H9 (cell line): ENCODE measurements at regions not wholly inside any gene's neighbourhood (a gene's known extent, or its start where the extent isn't known, plus 50 kb on each side); places are given as distances from the start of the nearest gene placed in this dataset.

Source experiments
- DNase-seq: peaks from one replicate; pipeline ENCODE4 v3.0.0-alpha.2; 2017
- H2AFZ ChIP-seq: one replicate; pipeline ENCODE4 v1.6.1; 2013; ENCODE audit warnings: mild to moderate bottlenecking, low read length, control low read depth, moderate library complexity
- H2AK5ac ChIP-seq: 2 replicates; pipeline ENCODE4 v1.6.1; 2013; ENCODE audit warnings: low read length, control low read depth, mixed read lengths; ENCODE audit not compliant: insufficient read length
- H2BK120ac ChIP-seq: one replicate; pipeline ENCODE4 v1.6.1; 2013; ENCODE audit warnings: low read depth, mild to moderate bottlenecking, low read length, control low read depth, inconsistent platforms; ENCODE audit not compliant: poor library complexity, severe bottlenecking
- H2BK12ac ChIP-seq: 2 replicates; pipeline ENCODE4 v1.6.1; 2013; ENCODE audit warnings: low read length, control low read depth, mixed read lengths, low read depth; ENCODE audit not compliant: insufficient read length
- H2BK15ac ChIP-seq: 2 replicates; pipeline ENCODE4 v1.6.1; 2013; ENCODE audit warnings: low read depth, low read length, control low read depth
- H2BK20ac ChIP-seq: one replicate; pipeline ENCODE4 v1.6.1; 2013; ENCODE audit warnings: low read depth, mild to moderate bottlenecking, low read length, control low read depth, inconsistent platforms; ENCODE audit not compliant: poor library complexity, severe bottlenecking
- H2BK5ac ChIP-seq: 2 replicates; pipeline ENCODE4 v1.6.1; 2013; ENCODE audit warnings: low read length, control low read depth, mixed read lengths; ENCODE audit not compliant: insufficient read length
- H3K14ac ChIP-seq: 2 replicates; pipeline ENCODE4 v1.6.1; 2013; ENCODE audit warnings: low read length, control low read depth; ENCODE audit not compliant: insufficient read depth
- H3K18ac ChIP-seq: 2 replicates; pipeline ENCODE4 v1.6.1; 2013; ENCODE audit warnings: low read depth, mild to moderate bottlenecking, mixed read lengths, low read length, control low read depth; ENCODE audit not compliant: insufficient read length
- H3K23ac ChIP-seq: 2 replicates; pipeline ENCODE4 v1.6.1; 2013; ENCODE audit warnings: low read length, control low read depth, mixed read lengths, low read depth; ENCODE audit not compliant: insufficient read length
- H3K23me2 ChIP-seq: 2 replicates; pipeline ENCODE4 v1.6.1; 2013; ENCODE audit warnings: low read depth, mild to moderate bottlenecking, mixed read lengths, low read length, control low read depth; ENCODE audit not compliant: insufficient read length, poor library complexity, severe bottlenecking
- H3K27ac ChIP-seq: 2 replicates; pipeline ENCODE4 v1.5.1; 2013; ENCODE audit warnings: low read length, control low read depth, mixed read lengths, low read depth; ENCODE audit not compliant: insufficient read length
- H3K27me3 ChIP-seq: 2 replicates; pipeline ENCODE4 v1.6.1; 2013; ENCODE audit warnings: low read length, control low read depth, inconsistent platforms; ENCODE audit not compliant: insufficient read depth
- H3K4ac ChIP-seq: 2 replicates; pipeline ENCODE4 v1.6.1; 2013; ENCODE audit warnings: low read depth, mild to moderate bottlenecking, control low read depth, inconsistent platforms, low read length, moderate library complexity
- H3K4me1 ChIP-seq: 2 replicates; pipeline ENCODE4 v1.6.1; 2013; ENCODE audit warnings: low read length, control low read depth, inconsistent platforms; ENCODE audit not compliant: insufficient read depth
- H3K4me2 ChIP-seq: 2 replicates; pipeline ENCODE4 v1.6.1; 2013; ENCODE audit warnings: low read length, control low read depth, mixed read lengths; ENCODE audit not compliant: insufficient read length, insufficient read depth
- H3K56ac ChIP-seq: 2 replicates; pipeline ENCODE4 v1.6.1; 2013; ENCODE audit warnings: low read depth, mild to moderate bottlenecking, mixed read lengths, low read length, control low read depth; ENCODE audit not compliant: insufficient read length
- H3K79me1 ChIP-seq: 2 replicates; pipeline ENCODE4 v1.6.1; 2013; ENCODE audit warnings: low read depth, mild to moderate bottlenecking, moderate library complexity, low read length, control low read depth, inconsistent platforms; ENCODE audit not compliant: insufficient read depth, poor library complexity, severe bottlenecking
- H3K79me2 ChIP-seq: 2 replicates; pipeline ENCODE4 v1.6.1; 2013; ENCODE audit warnings: low read length, control low read depth, inconsistent platforms; ENCODE audit not compliant: insufficient read depth
- H3K9ac ChIP-seq: 2 replicates; pipeline ENCODE4 v1.6.1; 2013; ENCODE audit warnings: low read length, control low read depth, mixed read lengths; ENCODE audit not compliant: insufficient read length; ENCODE audit errors: extremely low read depth
- H3K9me3 ChIP-seq: one replicate; pipeline ENCODE4 v1.6.1; 2013; ENCODE audit warnings: low read depth, low read length, inconsistent platforms; ENCODE audit not compliant: control insufficient read depth
- H3T11ph ChIP-seq: one replicate; pipeline ENCODE4 v1.6.1; 2013; ENCODE audit warnings: mild to moderate bottlenecking, low read length, control low read depth, inconsistent platforms
- H4K20me1 ChIP-seq: one replicate; pipeline ENCODE4 v1.6.1; 2013; ENCODE audit not compliant: control insufficient read depth, insufficient read length, insufficient read depth
- H4K5ac ChIP-seq: 2 replicates; pipeline ENCODE4 v1.6.1; 2013; ENCODE audit warnings: low read depth, mild to moderate bottlenecking, mixed read lengths, low read length, control low read depth; ENCODE audit not compliant: insufficient read length
- H4K8ac ChIP-seq: replicated peaks from 2 replicates; pipeline ENCODE4 v1.6.1; 2013; ENCODE audit warnings: low read length, control low read depth, mixed read lengths, low read depth; ENCODE audit not compliant: insufficient read length
- H4K91ac ChIP-seq: 2 replicates; pipeline ENCODE4 v1.6.1; 2013; ENCODE audit warnings: low read depth, mild to moderate bottlenecking, moderate library complexity, mixed read lengths, low read length, control low read depth; ENCODE audit not compliant: insufficient read length
- H3K27ac Mint-ChIP-seq, 3 experiments: 2 replicates in 2 of 3; 3 replicates in 1 of 3; pipeline ENCODE4 v1.8.0; 2020 to 2021; ENCODE audit warnings: mixed read lengths in 3 of 3, mild to moderate bottlenecking in 1 of 3, moderate library complexity in 1 of 3
- H3K27me3 Mint-ChIP-seq: 2 replicates; pipeline ENCODE4 v1.8.0; 2021; ENCODE audit warnings: low read depth, mild to moderate bottlenecking, moderate library complexity, mixed read lengths
- H3K36me3 Mint-ChIP-seq, 3 experiments: 2 replicates in 2 of 3; 3 replicates in 1 of 3; pipeline ENCODE4 v1.8.0; 2020 to 2021; ENCODE audit warnings: low read depth in 3 of 3, mixed read lengths in 3 of 3; ENCODE audit not compliant: insufficient read depth in 1 of 3
- H3K4me1 Mint-ChIP-seq, 2 experiments: 2 replicates each; pipeline ENCODE4 v1.8.0; 2020; ENCODE audit warnings: mixed read lengths in 2 of 2
- H3K4me3 Mint-ChIP-seq, 2 experiments: 2 replicates in 1 of 2; 3 replicates in 1 of 2; pipeline ENCODE4 v1.8.0; 2020 to 2021; ENCODE audit warnings: mild to moderate bottlenecking in 2 of 2, mixed read lengths in 2 of 2, moderate library complexity in 1 of 2
- H3K9me3 Mint-ChIP-seq, 2 experiments: 2 replicates in 1 of 2; 3 replicates in 1 of 2; pipeline ENCODE4 v1.8.0; 2020; ENCODE audit warnings: mild to moderate bottlenecking in 2 of 2, mixed read lengths in 2 of 2, moderate library complexity in 1 of 2
- CTCF ChIP-seq: fragments of 200-600 bp; sonication (generic); conservative IDR thresholded peaks from 3 replicates; pipeline ENCODE4 v1.8.0; 2021; ENCODE audit warnings: antibody characterized with exemption, mild to moderate bottlenecking
- WGBS: extraction: QIAGEN DNeasy Blood & Tissue Kit; methylation state at CpG from one replicate; pipeline ENCODE4 v1.1.7; 2013; ENCODE audit warnings: missing lambda C conversion rate, low lambda C conversion rate, mixed read lengths; ENCODE audit not compliant: insufficient read length; ENCODE audit errors: extremely low coverage; 5-methylcytosine and 5-hydroxymethylcytosine counted together

DNA sequence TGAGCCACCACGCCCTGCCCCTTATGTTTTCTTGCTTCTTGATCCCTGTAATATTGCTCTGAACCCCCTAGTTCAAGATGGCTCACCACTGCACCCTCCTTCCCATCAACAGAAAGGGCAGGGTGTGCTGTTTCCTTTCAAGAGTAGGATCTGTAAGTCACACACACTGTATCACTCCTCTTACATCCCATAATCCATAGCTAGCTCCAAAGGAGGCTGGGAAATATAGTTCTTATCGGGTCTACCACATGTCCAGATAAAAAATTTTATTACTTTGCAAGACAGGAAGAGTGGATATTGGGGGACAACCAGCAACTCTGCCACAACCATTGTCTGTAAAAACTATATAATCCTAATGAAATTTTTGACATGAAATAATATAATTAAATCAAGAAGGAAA is 79.6 kb downstream of the C9orf50 start:
- Mint-ChIP-seq H3K36me3 (peaks cover 0 to 3% (median 0%) of the 10 kb centered on the region in 3 experiments; a peak in 1 of 7 replicates), H3K4me1 (peaks cover 0 to 6% of the 10 kb centered on the region in 2 experiments; a peak in 1 of 4 replicates), H3K27me3 (peaks cover 20% of the 10 kb centered on the region), H3K9me3 (peaks cover 2 to 5% of the 10 kb centered on the region in 2 experiments; a peak in 4 of 5 replicates), H3K4me3 (no peak overlapping the region), H3K27ac (no peak overlapping the region)
- no peak overlapping the region for H3K9ac ChIP-seq
- H2BK5ac ChIP-seq, result no peak overlapping the region
- H4K5ac ChIP-seq, result no peak overlapping the region
- no CpG with 5 or more reads among the region's 2 CpGs for WGBS
- no peak overlapping the region for H2AK5ac ChIP-seq
- no peak overlapping the region for H3K4ac ChIP-seq
- no peak overlapping the region for H3K4me2 ChIP-seq
- H2BK20ac ChIP-seq, result no peak overlapping the region
- no peak overlapping the region for H3T11ph ChIP-seq
- H3K79me2 ChIP-seq, result no peaks in the 10 kb centered on the region
- H3K27me3 ChIP-seq, result no peaks in the 10 kb centered on the region; the same call in 1 of the 2 replicates
- H3K27ac ChIP-seq, result no peak overlapping the region
- H4K91ac ChIP-seq, result no peak overlapping the region
- no peaks in the 10 kb centered on the region for H3K79me1 ChIP-seq
- DNase-seq, result no peak
- H3K23me2 ChIP-seq, result no peaks in the 10 kb centered on the region
- no peak overlapping the region for H2BK120ac ChIP-seq
- no peak overlapping the region for H2BK15ac ChIP-seq
- no peaks in the 10 kb centered on the region for H3K4me1 ChIP-seq
- no peaks in the 10 kb centered on the region for H4K20me1 ChIP-seq
- no peak overlapping the region for H3K14ac ChIP-seq
- H4K8ac ChIP-seq, result no peak overlapping the region
- H3K18ac ChIP-seq, result no peak overlapping the region
- no peaks in the 10 kb centered on the region for H3K9me3 ChIP-seq
- H3K23ac ChIP-seq, result no peak overlapping the region
- H2BK12ac ChIP-seq, result no peak overlapping the region
- TF ChIP-seq CTCF, result no peak
- H2AFZ ChIP-seq, result no peak overlapping the region
- H3K56ac ChIP-seq, result no peak overlapping the region
